Mucosa of descending colon (tissue), 3 donors: ENCODE measurements at regions not wholly inside any gene's neighbourhood (a gene's known extent, or its start where the extent isn't known, plus 50 kb on each side); places are given as distances from the start of the nearest gene placed in this dataset.

Source experiments
- ATAC-seq: fragments of 200-7000 bp; cut with Tn5 transposase; one replicate; pipeline ENCODE4 v1.9.1; 2020; ENCODE audit warnings: mild to moderate bottlenecking, moderate library complexity
- DNase-seq, 3 donors: peaks; one replicate each; pipeline ENCODE4 v3.0.0-alpha.2; 2020
- H3K36me3 ChIP-seq: fragments of 200-600 bp; one replicate; pipeline ENCODE4 v1.8.0; 2021; ENCODE audit warnings: low read depth, mild to moderate bottlenecking
- H3K4me1 ChIP-seq: fragments of 200-600 bp; one replicate; pipeline ENCODE4 v1.8.0; 2021; ENCODE audit warnings: low read depth, mild to moderate bottlenecking
- H3K4me3 ChIP-seq: fragments of 200-600 bp; one replicate; pipeline ENCODE4 v1.8.0; 2021; ENCODE audit warnings: mild to moderate bottlenecking
- H3K9me3 ChIP-seq: fragments of 200-600 bp; one replicate; pipeline ENCODE4 v1.8.0; 2021; ENCODE audit warnings: mild to moderate bottlenecking
- intact Hi-C, 2 donors: fragments of 100-400 bp; cut with DNase I in 1 of 2; cut with micrococcal nuclease in 1 of 2; formaldehyde crosslinking; loops; one replicate each; pipeline versions ENCODE4 v1.11.0 to v1.11.1; 2022; cut with DNase I, micrococcal nuclease
- TF ChIP-seq, protein P1 (sequence below): fragments of 200-600 bp; IDR thresholded peaks from one replicate; pipeline ENCODE4 v1.8.0; 2022; ENCODE audit warnings: antibody characterized with exemption, mild to moderate bottlenecking
- donor health status: DM: no; HTN: no; CAD: no; lungs with moderate emphysema.
- donor health status: DM: no; HTN: no; CAD: no.
- donor health status: DM: no; HTN: yes; CAD: no.

- DNase-seq = no peak
- Histone ChIP-seq H3K36me3 (no peaks in the 10 kb centered on the region), H3K4me1 (no peaks in the 10 kb centered on the region), H3K9me3 (no peaks in the 10 kb centered on the region), H3K4me3 (no peak overlapping the region)
- ATAC-seq = no peak
- TF ChIP-seq, protein P1, sequence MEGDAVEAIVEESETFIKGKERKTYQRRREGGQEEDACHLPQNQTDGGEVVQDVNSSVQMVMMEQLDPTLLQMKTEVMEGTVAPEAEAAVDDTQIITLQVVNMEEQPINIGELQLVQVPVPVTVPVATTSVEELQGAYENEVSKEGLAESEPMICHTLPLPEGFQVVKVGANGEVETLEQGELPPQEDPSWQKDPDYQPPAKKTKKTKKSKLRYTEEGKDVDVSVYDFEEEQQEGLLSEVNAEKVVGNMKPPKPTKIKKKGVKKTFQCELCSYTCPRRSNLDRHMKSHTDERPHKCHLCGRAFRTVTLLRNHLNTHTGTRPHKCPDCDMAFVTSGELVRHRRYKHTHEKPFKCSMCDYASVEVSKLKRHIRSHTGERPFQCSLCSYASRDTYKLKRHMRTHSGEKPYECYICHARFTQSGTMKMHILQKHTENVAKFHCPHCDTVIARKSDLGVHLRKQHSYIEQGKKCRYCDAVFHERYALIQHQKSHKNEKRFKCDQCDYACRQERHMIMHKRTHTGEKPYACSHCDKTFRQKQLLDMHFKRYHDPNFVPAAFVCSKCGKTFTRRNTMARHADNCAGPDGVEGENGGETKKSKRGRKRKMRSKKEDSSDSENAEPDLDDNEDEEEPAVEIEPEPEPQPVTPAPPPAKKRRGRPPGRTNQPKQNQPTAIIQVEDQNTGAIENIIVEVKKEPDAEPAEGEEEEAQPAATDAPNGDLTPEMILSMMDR = no peak
- intact Hi-C loops = no loop called here
Observed at GRCh38 chr2:84251651-84252302, 207.3 kb downstream of the SUCLG1 start.

DNA sequence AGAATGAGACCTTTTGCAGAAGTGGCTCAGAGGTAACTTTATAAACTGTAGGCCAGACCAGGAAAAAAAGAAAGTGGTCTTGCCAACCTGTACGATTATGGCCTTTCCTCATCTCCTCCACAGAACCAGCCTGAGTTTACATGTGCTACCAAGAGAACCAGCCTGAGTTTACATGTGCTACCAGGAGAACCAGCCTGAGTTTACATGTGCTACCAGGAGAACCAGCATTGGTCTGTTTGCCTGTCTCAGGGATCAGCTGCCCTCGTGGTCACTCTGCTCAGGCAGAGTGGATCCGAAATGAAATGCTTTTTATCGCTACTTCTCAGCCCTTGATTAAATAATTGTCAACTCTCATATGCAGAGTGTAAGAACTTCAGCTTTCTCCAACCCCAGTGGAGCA lies 209.9 kb downstream of the SUCLG1 start:
- intact Hi-C loops = no loop called here
- Histone ChIP-seq H3K36me3 (no peaks in the 10 kb centered on the region), H3K4me1 (no peaks in the 10 kb centered on the region), H3K9me3 (no peaks in the 10 kb centered on the region), H3K4me3 (no peak overlapping the region)
- TF ChIP-seq, protein P1 = no peak
- ATAC-seq (no peak), DNase-seq (no peak)

DNA sequence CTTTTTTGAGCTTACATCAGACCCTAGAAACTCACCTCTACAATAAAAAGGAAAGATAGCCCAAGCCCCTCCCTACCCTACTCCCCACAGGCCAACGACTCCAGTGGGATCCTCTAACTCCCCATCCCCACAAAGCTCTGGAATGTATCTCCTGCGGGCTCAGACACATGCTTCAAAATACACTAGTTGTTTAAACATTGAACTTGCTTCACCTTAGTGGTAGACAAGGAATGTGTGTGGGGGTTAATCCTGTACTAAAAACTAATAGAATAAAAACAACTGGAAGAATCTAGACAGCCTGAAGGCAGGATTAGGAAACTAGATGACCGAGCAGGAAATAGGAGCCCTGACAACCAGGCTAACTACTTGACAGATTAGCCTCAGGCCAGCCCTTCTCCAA lies 211.5 kb downstream of the SUCLG1 start:
- Histone ChIP-seq H3K9me3 (no peaks in the 10 kb centered on the region), H3K4me3 (no peak overlapping the region), H3K36me3 (no peaks in the 10 kb centered on the region), H3K4me1 (no peaks in the 10 kb centered on the region)
- ATAC-seq (no peak), DNase-seq (no peak)
- intact Hi-C loops = no loop called here
- TF ChIP-seq, protein P1 = no peak

DNA sequence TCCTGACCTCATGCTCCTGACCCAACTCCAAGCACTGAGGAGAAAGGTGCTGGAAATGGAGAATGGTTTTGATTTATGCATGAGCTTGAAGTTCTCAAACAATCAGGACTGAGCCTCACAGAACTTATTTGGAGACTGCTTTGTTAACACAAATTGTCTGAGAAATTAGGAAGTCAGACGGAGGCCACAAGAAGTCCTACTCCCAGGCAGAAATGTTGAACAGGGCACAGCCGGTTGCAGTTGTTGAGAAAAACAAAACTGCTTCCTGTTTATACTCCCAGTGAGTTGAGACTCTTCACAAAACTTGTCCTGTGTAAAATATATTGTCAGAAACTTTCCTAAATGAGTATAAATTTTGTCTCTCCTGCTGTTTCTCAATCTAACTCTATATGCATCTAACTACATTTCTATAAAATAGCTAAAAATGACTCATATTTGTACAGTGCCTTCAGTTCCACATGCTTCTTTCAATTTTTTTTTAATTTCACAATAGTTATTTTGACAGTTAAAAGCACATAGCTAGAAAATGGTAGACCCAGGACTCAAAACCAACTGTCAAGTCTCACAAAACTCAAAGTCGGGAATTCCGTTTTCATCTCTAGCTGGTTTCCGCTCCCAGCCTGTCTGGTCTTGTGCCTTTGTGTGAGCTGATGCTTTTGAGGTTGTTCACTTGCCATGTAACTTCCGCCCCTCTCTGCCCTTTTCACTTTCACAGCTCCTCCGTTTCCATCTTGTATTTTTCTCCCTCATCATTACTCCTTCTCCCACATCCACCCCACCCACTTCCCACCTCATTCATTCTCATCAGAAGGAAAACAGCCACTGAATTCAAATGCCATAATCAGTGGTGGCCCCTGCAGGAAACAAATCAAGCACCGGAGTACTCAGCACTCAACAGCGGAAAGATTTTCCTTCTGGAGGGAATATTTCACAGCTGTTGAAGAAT lies 215.0 kb downstream of the SUCLG1 start:
- Histone ChIP-seq H3K9me3 (no peaks in the 10 kb centered on the region), H3K36me3 (no peaks in the 10 kb centered on the region), H3K4me1 (no peaks in the 10 kb centered on the region), H3K4me3 (no peak overlapping the region)
- TF ChIP-seq, protein P1 = no peak
- ATAC-seq = no peak
- DNase-seq = no peak
- intact Hi-C loops = no loop called here

DNA sequence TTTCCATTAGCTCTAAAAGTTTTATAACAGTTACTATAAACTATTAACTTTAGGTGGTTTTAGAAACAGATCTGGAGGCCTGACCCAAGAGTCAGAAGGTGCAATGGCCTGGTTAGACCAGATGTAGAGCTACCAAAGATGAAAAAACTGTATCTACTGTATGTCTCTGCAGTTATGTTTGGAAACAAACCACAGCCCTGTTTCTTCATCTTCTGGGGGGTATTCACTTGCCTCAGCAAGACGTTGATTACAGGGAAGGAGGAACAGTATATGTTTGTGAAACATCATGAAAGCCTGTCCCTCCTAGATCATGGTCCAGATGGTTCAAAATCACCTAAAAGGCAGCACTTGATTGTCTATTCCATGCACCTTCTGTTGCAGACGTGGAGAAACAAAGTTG lies 220.2 kb downstream of the SUCLG1 start:
- no peaks in the 10 kb centered on the region for H3K4me1 ChIP-seq
- no peaks in the 10 kb centered on the region for H3K36me3 ChIP-seq
- ATAC-seq (no peak), DNase-seq (no peak)
- TF ChIP-seq, protein P1 = no peak
- intact Hi-C loops = no loop called here
- H3K9me3 ChIP-seq = no peaks in the 10 kb centered on the region
- H3K4me3 ChIP-seq = no peak overlapping the region
